GM18517 (cell line): ENCODE measurements at regions not wholly inside any gene's neighbourhood (a gene's known extent, or its start where the extent isn't known, plus 50 kb on each side); places are given as distances from the start of the nearest gene placed in this dataset.
"Not testable (repeated sequence)": the region's sequence is repeated elsewhere in the genome, so short reads cannot be mapped to it uniquely, and the experiment has no call there.

Experiments
- ATAC-seq: cut with Tn5 transposase; IDR thresholded peaks from one replicate; pipeline ENCODE4 v1.9.1; 2021; ENCODE audit warnings: mild to moderate bottlenecking, moderate library complexity; ENCODE audit not compliant: unreplicated experiment

GRCh38 chr13:73548449-73548848 lies 489.6 kb downstream of the KLF5 start:
- ATAC-seq: no peak

- ATAC-seq: no peak
Measured at GRCh38 chr13:73547239-73547638, 488.4 kb downstream of the KLF5 start.

DNA sequence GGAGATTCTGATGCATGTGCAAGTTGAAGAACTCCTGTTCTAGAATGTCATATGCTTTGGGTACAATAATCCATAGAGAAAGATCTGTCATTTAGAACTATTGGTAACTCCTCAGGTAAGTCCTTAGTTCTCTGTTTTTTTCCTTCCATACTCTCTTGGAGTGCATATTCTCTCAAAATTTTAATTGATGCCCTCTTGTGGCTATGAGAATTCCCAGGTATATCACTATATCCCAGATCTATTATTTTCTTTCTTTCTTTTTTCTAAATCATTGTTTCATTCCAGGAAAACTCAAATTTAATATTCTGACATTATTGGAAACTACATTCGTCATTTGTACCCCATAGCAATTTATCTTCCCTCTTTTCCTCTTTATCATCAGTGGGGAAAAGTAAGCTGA lies 485.4 kb downstream of the KLF5 start:
- no peak for ATAC-seq

DNA sequence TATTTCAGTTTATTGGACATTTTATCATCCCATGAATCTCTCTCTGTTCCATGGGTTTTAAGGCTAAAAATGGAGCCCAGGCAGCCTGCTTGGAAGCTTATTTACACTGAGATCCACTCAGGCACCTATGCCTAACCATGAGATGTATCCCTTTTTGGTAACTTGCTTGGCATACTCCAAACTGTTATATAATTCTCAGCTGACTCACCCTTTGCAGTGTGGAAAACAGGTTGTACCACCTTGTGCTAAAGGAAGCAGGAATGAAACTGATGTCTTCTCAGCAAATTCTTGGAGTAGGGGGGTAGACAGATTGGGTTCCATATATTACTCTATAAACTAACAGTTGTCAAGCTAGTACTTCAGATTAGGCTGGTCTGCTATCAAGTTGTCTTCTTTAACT lies 483.6 kb downstream of the KLF5 start:
- no peak for ATAC-seq

DNA sequence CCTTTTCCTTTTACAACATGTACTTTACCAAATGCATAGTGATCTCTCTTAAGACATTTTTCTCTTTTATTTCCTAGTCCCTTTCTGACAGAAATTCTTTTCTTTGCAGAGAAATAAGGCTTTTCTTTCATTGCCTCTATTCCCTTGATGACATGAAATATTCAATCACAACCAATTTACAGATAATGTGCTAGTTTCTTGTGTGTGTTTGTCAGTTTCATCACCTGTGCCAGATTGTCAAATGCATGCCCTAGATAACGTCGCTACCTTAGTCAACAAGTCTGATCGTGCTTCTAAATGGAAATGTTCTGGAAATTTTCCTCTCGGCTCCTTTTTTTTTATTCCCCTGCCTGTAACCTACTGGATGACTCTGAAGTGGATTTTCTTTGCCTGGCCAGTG lies 478.1 kb downstream of the KLF5 start:
- no peak for ATAC-seq

DNA sequence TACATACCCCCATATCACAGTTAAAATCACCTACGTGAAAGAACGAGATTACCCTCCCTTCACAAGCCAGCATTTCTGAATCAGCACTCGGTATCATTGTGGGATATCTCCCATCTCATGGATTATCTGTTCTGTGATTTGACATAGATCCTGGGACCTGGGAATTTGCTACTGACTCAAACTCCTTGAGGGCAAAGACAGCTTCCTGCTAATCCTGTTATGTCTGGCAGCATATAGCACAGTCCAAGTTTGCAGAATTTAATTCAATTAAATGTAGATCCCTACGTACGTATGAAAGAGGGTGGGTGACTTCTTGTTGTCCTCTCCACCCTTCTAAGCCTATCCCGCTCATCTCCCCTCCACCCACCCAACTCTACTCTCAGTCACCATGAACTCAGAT lies 476.5 kb downstream of the KLF5 start:
- no peak for ATAC-seq

- no peak for ATAC-seq
Measured at GRCh38 chr13:73532987-73533510, 474.2 kb downstream of the KLF5 start.

DNA sequence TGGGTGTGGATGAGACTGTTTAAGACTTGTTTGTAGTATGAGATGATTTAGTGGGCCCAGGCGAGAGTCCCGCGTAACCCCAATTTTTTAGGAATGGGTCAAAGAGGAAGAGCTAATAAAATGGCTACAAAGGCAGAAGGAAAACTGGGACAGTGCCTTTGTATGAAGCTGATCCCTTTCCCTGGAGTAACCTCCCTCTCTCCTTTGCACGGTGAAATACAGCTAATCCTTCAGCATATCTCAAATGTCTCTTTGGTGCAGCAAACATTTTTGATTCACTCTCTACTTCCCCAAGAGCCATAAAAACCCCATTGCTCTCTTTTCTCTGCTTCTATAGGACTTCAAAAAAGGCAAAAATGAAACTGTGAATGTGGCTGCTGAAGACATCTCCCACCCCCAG lies 473.8 kb downstream of the KLF5 start:
- ATAC-seq: no peak

GRCh38 chr13:73531014-73531413 lies 472.2 kb downstream of the KLF5 start:
- no peak for ATAC-seq

DNA sequence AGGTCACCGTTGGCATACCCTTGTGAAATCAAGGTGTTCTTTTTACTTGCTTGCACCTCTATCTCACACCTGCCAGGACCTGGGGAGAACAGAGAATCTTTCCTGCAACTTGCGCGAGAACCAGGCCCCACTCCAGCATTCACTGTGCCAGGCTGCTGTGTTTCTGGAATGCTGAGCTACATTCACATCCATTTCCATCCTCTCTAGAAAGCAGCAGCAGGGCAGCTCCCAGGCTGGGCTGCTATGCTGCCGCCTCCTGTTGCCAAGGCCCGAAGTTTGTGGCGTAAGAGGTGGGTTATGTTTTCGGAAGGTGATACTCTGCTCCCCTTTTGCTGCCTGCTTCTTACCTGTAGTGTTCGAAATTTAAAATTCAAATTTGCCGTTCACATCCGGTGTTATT lies 464.1 kb downstream of the KLF5 start:
- no peak for ATAC-seq

GRCh38 chr13:73521985-73522524 lies 463.2 kb downstream of the KLF5 start:
- ATAC-seq: no peak

GRCh38 chr13:73521290-73521624 lies 462.5 kb downstream of the KLF5 start:
- ATAC-seq: no peak

GRCh38 chr13:73520566-73521289 lies 461.9 kb downstream of the KLF5 start:
- no peak for ATAC-seq

GRCh38 chr13:73520135-73520534 lies 461.3 kb downstream of the KLF5 start:
- ATAC-seq: not testable (repeated sequence)

DNA sequence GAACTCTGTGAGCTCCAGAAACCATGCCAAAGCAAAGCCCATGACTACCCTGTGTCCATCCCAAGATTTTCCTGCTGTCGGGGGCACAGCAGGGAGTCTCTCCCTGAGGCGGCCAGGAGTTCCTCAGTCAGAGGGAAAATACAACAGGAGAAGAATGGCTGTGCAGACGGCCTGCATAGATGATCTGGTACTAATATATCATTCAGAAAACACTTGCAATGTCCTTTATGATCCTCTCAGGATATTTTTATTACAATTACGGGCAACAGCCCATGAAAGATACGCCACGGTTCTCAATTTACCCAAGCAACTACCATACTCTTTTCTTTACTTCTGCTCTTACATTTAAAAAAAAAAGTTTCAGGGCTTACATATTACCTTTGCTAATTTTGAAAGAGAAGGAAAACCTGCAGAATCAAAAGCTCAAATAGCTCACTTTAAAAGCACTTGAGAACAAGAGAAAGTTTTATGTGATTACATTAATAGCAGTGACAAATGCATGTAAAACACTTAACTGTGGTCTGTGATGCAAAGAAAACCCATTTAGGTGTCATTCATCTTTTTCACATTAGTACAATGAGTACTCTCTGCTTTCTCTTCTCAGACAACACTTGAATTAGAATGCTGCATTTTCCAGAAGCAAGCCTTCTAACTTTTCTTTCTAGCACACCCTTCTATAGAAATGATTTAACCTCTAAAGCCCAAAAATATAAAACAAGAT lies 460.8 kb downstream of the KLF5 start:
- ATAC-seq: no peak

GRCh38 chr13:73517766-73518165 lies 459.0 kb downstream of the KLF5 start:
- ATAC-seq: no peak

DNA sequence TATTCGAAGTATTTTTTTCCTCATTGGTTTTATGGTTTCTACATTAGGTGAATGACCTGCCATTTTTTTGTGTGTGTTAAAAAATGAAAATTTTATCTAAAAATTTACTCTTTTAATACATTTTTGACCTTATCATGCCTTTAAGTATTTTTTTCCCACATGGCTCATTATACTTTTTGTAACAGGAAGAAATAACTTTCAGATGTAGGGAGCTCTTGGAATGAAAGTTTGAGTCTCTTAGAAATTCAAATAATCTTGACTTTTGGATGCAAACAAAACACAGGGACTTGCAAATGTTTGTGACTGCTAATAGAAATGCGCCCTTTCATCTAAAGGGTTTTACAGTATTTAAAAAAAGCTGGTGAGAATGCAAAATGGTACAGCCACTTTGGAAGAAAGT lies 457.9 kb downstream of the KLF5 start:
- no peak for ATAC-seq

GRCh38 chr13:73514208-73514607 lies 455.4 kb downstream of the KLF5 start:
- no peak for ATAC-seq

GRCh38 chr13:73513751-73514150 lies 454.9 kb downstream of the KLF5 start:
- no peak for ATAC-seq

- no peak for ATAC-seq
Measured at GRCh38 chr13:73508841-73509240, 450.0 kb downstream of the KLF5 start.

- no peak for ATAC-seq
Measured at GRCh38 chr13:73505376-73505890, 446.6 kb downstream of the KLF5 start.

DNA sequence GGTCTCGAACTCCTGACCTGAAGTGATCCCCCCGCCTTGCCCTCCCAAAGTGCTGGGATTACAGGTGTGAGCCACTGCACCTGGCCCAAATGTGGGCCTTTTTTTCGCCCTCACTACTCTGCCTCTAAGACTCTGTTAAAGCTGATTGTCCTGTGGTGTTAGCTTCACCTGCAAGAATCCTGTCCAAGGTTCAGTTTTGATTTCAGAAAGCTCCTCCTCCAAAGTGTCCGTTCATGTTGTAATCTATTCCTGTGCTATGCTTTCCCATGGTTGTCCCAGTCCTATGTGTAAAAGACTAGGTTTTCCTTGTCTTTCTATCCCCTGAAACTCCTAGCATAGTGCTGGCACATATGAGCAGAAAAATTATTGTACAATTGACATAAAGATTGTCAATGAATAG lies 440.9 kb downstream of the KLF5 start:
- ATAC-seq: no peak
